ENCODE measurements at regions not wholly inside any gene's neighbourhood (a gene's known extent, or its start where the extent isn't known, plus 50 kb on each side); places are given as distances from the start of the nearest gene placed in this dataset.

DNA sequence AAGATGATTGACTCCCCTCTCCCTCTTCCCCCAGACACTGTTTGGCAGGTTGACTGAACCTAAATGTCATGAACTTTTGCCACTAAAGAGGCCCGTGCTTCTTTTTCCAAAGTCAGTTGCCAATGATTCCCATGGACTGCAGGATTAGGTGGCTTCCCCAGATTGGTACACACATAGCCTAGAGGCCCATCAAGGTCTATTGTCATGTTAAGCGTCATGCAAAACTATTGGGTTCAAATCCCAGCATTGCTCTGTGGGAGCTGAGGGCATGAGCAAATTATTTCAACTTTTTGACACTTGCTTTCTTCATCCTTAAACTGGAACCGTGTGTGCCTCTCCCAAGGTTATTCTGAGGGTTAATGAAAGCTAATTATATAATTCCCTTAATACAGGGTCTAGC lies 430.2 kb upstream of the TBX3 start:
- no peak for DNase-seq (ENCODE audit: low read depth in 4 of 4, low spot score in 3 of 4)

DNA sequence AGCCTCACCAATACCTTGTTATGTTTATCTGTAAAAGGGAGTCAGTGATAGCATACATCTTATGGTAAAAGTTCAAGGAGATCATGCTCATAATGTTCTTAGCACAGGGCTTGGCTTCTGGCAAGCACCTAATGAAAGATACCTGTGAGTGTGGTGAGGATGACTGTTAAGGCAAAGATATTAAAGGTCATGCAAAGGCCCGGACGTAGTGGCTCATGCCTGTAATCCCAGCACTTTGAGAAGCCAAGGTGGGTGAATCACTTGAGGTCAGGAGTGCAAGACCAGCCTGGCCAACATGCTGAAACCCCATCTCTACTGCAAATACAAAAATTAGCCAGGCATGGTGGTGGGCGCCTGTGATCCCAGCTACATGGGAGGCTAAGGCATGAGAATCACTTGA lies 425.9 kb upstream of the TBX3 start:
- no peak for DNase-seq (ENCODE audit: low read depth in 4 of 4, low spot score in 3 of 4)

DNA sequence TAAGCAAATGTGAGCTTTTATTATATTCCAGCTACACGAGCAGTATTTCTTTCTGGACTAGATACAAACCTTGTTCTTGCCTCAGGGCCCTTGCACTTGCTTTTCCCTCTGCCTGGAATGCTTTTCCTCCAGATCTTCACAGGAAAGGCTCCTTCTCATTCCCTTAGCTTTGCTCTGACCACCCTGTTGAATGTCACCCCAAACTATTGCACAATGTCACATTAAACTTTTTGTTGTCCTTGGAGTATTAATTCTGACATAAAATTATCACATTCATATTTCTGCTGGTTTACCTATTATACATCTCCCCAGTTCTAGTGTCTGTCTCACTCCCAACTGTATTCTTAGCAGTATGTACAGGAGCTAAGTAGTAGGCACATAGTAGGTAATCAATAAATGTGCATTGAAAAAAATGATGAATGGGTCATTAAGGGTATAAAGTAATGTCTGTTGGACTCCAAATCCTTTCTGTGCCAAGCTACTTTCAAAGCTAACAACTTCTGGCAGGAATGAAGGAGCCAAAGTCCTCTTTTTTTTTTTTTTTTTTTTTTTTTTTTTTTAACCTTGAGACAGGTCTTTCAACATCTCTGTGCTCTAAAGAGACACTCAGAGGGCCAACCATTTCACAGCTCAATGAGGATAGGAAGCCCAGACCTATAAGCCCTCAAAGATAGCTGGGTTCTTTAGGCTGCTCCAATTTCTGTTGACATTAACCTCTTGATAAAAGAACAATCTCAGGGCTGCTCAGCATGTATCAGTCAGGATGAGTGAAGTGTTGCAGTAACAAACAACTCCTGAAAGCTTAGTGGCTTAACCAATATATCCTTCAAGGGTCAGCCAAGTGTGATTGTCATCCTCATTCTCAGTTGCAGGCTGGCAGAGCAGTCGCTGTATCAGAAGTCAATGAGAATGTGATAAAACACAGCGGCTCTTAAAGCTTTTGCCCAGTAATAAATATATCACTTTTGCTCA lies 424.4 kb upstream of the TBX3 start:
- no peak for DNase-seq (ENCODE audit: low read depth in 4 of 4, low spot score in 3 of 4)

DNA sequence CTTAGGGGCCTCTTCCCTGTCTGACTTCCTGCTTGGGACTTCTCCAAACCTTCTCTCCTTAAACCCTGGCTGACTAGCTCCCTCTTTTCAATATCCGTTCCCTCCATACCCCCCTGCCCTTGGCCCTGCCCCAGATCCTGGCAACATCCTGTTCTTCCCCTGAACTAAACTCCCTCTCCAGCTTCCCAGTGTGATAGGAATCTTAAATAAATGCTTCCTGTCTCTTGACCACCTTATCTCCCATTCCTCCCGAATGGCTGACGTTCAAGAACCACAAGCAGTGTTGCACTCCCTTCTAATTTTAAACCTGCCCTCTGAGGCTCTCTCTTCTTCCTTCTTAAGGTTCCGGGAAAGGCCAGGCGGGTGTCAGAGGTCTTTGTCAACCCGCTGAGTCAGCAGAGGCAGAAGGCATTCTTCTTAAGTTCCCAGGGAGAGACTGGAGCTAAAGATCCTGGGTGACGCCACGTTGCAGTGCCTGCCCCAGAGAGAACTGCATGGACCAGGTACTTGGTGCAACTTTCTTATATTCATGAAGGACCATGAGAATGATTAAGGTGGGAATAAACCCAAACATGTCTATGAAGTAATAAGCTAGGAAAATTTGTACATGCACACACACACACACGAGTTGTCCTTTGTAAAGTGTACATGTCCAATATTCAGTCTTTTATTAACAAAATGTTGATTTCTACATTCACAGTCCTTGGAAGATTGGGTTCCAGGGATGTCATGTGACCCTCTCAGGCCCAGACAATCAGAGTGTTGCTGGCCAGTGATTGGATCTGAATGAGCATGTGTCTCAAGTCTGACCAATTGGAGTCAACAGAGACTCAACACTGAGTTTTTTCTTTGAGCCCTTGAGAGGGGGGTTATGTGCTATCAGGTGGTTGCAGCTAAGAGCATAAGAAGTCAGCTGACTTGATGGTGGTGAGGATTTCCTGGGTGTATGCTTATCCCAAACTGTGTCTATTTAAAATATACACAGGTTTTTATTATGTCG lies 420.2 kb upstream of the TBX3 start:
- DNase-seq (ENCODE audit: low read depth in 4 of 4, low spot score in 3 of 4), result no peak

DNA sequence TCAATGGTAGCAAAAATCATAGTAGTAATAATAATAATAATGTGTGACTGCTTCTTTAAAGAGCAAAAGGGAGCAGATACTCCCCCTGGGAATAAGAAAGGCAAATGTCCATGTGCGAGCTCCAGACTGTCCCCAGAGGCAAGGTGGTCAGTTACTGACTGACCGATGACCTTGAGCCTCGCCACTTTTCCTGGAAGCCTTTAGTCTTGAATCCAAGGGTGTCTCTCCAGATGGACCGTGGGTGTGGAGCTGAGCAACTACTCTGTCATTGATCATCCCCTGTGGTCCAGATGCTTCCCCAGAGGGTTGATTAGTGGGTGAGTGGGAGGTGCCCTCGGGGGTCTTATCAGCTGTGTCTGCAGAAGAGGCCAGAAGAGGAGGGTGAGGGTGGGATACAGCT lies 418.5 kb upstream of the TBX3 start:
- no peak for DNase-seq (ENCODE audit: low read depth in 4 of 4, low spot score in 3 of 4)

DNA sequence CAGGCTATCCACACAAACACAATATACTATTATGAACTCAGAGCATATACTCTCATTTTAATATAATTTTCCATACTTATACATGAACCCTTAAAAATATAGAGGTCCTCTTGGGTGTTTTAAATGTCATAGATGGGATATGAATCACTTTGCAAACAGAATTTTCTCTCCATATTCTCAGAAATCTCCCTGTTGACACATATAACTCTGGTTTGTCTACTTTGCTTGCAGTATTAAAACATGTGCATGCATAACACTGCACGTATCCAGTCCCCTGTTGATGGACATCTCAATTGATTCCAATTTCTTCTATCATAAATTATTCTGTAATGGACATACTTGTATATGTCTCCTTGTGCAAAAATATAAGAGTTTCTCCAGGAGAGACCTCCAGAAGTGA lies 417.5 kb upstream of the TBX3 start:
- no peak for DNase-seq (ENCODE audit: low read depth in 4 of 4, low spot score in 3 of 4)

DNA sequence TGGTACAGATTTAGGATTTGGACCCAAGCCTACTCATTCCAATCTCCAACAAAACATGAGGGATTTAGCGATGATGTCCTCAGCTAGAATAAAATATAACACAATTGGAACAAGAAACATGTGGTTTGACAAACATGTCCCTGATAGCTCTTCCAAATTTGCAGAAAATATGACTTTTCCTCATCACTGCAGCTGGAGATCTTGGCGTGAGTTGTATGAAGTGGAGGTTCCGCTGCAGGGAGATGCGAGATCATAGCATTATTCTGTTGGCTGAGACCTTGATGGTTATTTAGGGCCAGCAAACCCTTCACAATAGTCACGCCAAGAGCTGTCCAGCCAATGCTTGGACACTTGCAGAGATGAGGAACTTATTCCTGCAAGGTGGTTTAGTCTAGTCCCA lies 413.4 kb upstream of the TBX3 start:
- no peak for DNase-seq (ENCODE audit: low read depth in 4 of 4, low spot score in 3 of 4)

DNA sequence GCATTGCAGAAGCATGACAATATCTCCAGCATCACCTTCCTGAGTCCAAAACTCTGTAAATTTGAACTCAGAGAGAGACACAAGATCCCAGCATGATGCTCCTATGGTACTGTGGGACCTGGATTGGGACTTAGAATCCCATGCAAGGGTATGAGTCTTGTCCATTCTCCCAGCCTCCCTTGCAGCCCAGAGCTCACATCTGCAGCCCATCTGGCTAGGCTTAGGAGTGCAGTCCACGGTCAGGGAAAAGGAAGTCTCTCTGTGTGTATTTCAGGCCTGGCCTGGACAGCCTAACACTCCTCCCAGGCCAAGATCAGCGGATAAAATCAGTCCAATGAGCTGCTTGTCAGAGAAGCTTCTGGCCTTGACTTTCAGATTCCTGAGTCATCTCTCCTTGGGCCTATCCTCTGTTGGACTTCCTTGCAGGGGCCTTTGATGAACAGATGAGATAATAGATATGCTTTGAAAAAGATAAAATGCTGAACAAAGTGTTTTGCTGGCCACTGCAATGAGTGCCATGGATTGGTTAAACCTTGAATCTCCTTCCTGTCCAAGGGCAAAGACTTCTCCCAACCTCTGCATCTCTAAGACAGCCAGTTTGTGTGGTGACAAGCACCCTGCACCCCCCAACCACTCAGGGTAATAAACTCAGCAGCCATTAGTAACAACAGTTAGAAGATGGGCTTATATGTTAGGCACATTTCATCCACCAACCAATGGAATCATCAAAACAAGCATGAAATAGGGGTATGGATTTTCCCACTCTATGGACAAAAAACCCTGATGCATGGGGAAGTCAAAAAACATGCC lies 412.8 kb upstream of the TBX3 start:
- DNase-seq (ENCODE audit: low read depth in 4 of 4, low spot score in 3 of 4), result no peak

DNA sequence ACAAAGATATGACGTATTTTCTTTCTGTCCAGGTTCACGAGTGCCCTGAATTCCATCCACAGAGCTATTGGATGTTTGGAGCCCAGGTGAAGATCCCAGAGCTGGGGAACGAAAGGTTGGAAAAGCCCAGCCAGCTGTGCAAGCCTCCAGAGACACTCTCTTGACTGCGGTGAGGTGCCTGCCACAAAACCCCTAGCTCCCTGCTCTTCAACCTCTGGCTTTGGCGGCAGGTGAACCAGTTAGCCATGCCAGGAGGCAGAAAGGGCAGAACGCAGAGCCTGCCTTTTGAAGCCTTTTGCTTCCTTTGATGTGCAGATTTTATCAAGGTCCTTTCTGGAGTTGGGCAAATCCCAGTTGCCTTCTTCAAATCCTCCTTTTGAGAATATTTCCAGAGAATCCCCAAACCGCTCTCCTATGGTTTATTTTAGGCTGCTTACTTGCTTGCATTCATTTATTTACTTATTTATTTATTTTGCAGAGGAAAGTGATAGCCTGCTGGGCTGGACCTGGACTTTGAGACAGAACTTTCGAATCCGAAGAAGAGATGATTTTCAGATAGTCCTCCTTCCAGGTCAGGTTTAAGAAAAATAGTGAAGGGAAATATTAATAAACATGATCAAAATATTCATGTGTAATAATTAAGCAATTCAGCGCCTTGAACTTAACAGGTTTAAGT lies 411.2 kb upstream of the TBX3 start:
- no peak for DNase-seq (ENCODE audit: low read depth in 4 of 4, low spot score in 3 of 4)

DNA sequence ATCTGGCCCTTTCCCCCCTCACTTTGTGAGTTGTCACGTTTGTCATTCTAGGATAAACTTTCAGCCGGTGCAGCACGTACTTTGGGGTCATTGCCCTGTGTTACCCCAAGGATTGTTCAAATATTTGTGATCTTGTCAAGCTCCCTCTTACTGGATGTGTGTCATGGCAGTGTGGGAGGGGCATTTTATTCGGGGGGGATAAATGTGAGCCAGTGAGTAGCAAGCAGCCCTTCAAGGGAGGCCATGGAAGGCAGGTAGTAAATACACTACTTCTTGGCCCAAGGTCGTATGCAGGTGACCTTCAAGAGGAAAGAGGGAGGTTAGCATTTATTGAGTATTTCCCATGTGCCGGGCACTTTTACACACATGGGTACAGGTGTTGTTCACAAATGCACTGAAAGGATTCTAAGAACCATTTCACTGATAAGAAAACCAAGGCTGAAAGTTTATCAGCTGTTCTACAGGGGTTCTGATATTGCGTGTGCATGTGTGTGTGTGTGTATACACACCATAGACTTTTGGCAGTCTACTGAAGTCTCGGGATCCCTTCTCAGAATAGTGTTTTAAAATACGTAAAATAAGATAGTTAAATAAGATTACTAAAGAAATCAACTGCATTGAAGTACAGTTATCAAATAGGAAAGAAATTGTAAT lies 410.3 kb upstream of the TBX3 start:
- DNase-seq (ENCODE audit: low read depth in 4 of 4, low spot score in 3 of 4), result no peak

DNA sequence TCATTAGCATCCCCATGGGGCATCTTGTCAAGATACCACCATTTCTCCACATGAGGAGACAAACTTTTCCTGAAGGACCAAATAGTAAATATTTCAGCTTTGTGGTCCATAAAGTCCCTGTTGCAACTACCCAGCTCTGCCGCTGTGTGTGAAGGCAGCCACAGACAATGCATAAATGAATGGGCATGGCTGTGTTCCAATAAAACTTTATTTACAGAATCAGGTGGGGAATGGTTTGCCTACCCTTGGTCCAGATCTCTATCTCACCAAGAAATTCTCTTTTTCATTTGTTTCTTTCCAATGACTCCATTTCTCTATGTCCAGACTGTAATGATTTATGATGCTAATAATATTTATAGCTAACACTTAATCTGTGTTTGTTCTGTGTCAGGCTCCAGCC lies 409.3 kb upstream of the TBX3 start:
- DNase-seq (ENCODE audit: low read depth in 4 of 4, low spot score in 3 of 4), result no peak

DNA sequence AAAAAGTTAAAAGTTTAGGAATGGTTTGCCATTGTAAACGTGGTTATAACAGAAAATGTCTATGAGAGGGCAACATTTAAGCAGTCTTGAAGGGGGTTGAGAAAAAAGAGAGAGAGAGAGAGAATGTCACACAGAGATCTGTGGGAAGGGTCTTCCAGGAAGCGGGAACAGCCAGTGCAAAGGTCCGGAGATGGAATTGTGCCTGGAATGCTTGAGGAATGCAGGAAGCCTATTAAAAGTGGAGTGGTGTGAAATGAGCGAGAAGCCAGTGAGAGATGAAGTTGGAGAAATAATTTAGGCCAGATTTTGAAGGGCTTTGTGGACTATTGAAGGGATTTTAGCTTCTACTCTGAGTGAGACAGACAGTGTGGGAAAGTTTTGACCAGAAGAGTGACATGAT lies 406.8 kb upstream of the TBX3 start:
- no peak for DNase-seq (ENCODE audit: low read depth in 4 of 4, low spot score in 3 of 4)

DNA sequence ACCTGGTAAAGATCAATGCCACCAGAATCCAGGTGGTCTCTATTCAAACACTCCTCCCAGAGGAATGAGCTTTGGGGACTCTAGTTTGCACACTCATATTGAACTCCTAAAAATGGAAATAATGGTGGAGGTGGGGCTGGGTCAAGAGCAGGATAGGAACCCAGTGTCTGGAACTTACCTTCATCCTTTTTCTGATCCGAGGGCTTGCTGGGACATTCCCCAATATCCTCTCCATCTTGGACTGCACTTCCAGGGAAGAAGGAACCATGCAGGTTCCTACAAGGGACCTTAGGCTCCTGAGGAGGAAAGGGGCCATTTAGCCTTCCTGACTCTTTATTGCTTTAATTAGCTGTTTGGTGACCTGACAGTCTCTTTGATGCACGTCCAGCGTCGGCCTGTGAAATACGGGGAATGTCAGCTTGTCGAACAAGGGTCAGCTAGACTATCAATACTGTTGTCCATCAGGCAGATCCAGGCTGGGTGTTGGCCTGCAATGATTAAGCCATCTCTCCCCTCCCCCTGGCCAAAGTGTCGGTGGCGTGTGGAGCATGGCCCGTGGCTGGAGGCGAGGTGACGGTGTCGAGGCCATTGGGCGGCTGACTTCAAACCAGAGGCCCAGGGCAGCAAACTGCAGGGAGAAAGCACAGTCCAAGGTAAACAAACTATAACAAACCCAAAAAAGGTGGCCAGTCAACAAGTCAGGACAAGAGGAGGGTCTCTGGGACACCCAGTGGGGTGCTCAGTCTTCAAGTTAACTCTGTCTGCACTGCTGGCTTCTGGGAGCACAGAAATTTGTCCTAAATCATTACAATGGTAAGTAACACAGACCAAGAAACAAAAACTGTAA lies 405.2 kb upstream of the TBX3 start:
- DNase-seq (ENCODE audit: low read depth in 4 of 4, low spot score in 3 of 4), result no peak

DNA sequence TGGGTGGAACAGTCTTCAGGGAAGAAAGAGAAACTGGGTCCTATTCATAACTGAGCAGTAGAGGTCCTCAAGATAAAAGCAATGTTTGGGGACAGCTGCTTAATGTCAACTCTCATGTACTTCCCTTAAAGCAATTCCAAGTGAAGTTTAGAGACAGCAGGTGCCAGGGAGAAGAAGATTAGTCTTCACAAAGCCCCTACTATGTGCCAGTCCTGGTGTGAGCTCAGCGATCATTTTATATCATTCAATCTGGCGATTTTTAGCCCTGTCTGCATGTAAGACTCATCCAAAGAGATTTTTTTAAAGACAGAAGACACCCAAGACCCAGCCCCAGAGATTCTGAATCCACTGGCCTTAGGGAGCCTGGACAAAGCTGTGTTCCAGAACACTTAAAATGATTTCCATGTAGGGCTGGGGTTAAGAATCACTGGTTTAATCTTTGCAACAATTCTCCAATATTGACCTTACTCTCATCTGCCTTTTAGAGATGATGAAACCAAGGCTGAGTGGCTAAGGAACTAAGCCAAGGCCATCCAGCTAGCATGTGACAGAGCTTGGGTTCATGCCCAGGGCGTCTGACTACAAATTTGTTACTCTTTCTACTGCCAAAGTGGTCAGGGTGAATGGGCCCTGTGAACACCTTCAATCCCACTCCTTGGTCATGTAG lies 404.5 kb upstream of the TBX3 start:
- no peak for DNase-seq (ENCODE audit: low read depth in 4 of 4, low spot score in 3 of 4)

DNA sequence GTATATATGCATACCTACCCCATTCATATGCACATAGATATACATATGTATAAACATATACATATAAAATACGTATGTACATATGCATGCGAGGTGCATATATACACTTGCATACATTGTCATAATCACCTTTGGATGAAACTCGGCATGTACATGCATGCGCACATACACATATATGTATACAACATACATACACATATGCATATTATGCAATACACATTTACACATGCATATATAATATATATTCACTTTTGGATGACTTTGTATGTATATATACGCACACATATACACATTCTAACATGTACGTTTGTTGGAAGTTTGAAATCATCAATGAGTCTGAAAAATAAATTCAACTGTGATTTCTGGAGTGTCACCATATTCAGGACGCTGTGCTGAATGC lies 401.6 kb upstream of the TBX3 start:
- DNase-seq (ENCODE audit: low read depth in 4 of 4, low spot score in 3 of 4), result no peak

DNA sequence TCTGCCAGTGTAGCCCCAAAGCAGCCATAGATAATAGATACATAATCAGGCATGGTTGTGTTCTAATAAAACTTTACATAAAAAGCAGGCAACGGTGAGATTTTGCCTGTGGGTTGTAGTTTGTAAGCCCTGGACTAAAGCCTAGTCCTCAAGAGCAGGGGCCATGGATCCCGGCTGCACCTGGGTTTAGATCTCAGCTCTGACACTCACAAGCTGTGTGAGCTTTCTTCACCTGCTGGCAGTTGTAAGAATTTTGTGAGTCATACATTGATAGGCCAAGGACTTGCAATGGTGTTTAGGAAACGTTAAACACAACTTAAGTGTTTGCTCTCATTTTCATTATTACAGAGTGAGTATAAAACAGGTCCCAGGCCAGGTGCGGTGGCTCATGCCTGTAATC lies 395.8 kb upstream of the TBX3 start:
- no peak for DNase-seq (ENCODE audit: low read depth in 4 of 4, low spot score in 3 of 4)

DNA sequence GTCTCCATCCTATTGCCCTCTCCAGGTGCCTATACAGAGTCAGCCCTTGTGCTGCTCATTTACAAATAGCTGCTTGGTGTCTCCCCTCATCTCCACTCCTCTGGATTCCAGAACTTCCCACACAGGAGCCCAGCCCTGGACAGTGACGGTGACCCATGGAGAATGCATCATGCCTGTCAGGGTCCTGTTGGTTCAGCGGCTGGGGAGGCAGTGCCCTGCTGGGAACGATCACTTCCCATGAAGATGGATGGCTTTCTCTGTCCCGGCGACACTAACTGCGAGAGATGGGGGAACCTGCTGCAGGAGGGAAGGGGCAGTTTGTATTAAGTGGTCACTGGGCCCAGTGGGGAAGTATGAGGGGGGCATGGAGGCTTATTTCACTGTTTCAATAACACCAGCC lies 395.0 kb upstream of the TBX3 start:
- no peak for DNase-seq (ENCODE audit: low read depth in 4 of 4, low spot score in 3 of 4)

DNA sequence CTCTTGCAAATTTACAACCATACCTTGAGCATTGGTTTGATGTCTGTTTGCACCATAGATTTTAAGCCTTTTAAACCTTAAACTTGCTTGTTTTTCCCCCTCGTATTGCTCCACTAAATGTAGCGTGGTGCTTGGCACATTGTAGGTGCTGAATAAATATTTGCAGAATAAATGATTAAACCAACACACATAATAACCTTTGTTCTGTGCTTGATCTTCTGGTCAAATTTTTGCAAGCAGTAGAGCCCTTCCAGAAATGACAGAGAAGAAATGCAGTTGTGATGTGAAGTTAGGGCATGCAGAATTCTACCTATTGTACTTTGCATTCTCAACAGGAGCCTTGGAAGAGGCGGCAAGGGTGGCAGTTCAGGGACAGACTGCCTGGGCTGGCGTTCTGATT lies 394.4 kb upstream of the TBX3 start:
- DNase-seq (ENCODE audit: low read depth in 4 of 4, low spot score in 3 of 4), result no peak
